HEK293 (cell line): ENCODE measurements at regions not wholly inside any gene's neighbourhood (a gene's known extent, or its start where the extent isn't known, plus 50 kb on each side); places are given as distances from the start of the nearest gene placed in this dataset.

ENCODE experiments used
- CTCF ChIA-PET: fragments of 350-600 bp; formaldehyde crosslinking; extraction: SDS; loops from one replicate; lab custom pipeline; 2021; ENCODE audit warnings: antibody characterized with exemption; lab: Yijun Ruan, JAX
- POLR2A ChIA-PET: fragments of 300-600 bp; formaldehyde crosslinking; extraction: SDS; loops from one replicate; lab custom pipeline; 2020; ENCODE audit warnings: antibody characterized with exemption, inconsistent platforms; lab: Yijun Ruan, JAX
- H3K27ac ChIP-seq: fragments of 200-500 bp; sonication (Bioruptor generic); 2 replicates; pipeline ENCODE4 v1.5.1; 2014; ENCODE audit warnings: low read depth, low read length, control low read depth, inconsistent platforms; ENCODE audit errors: extremely low read depth
- H3K36me3 ChIP-seq, 2 experiments: fragments of 200-500 bp in 1 of 2; sonication (Bioruptor generic) in 1 of 2; 1 replicate in 1 of 2; 2 replicates in 1 of 2; pipeline ENCODE4 v1.5.1; 2014 to 2017; ENCODE audit warnings: inconsistent platforms in 2 of 2, low read length in 2 of 2; ENCODE audit not compliant: control insufficient read depth in 2 of 2, insufficient read depth in 1 of 2
- H3K4me1 ChIP-seq: fragments of 200-500 bp; sonication (Bioruptor generic); 2 replicates; pipeline ENCODE4 v1.5.1; 2014; ENCODE audit warnings: mild to moderate bottlenecking, low read length, inconsistent platforms; ENCODE audit not compliant: control insufficient read depth, insufficient read depth
- H3K4me3 ChIP-seq: 2 replicates; pipeline ENCODE4 v1.5.1; 2011; ENCODE audit warnings: low read depth, mild to moderate bottlenecking, control low read depth, low read length, moderate library complexity
- H3K9me3 ChIP-seq: fragments of 200-500 bp; sonication (Bioruptor generic); 2 replicates; pipeline ENCODE4 v1.5.1; 2014; ENCODE audit warnings: low read depth, low read length, inconsistent platforms; ENCODE audit not compliant: control insufficient read depth, insufficient read depth
- BCL11B ChIP-seq: fragments of 450-650 bp; formaldehyde crosslinking; IDR thresholded peaks from 2 replicates; pipeline ENCODE4 v1.5.1; 2016; ENCODE audit warnings: low read depth, missing biosample characterization, missing genetic modification characterization
- HOXD13 ChIP-seq: sonication (generic); formaldehyde crosslinking; IDR thresholded peaks from 2 replicates; pipeline ENCODE4 v1.8.0; 2022; ENCODE audit warnings: missing genetic modification reagents, borderline replicate concordance
- IKZF3 ChIP-seq: fragments of 450-650 bp; IDR thresholded peaks from 2 replicates; pipeline ENCODE4 v1.5.0; 2018; ENCODE audit warnings: missing biosample characterization, mild to moderate bottlenecking, missing genetic modification characterization, moderate library complexity
- KLF10 ChIP-seq: fragments of 450-650 bp; IDR thresholded peaks from 2 replicates; pipeline ENCODE4 v1.5.1; 2018; ENCODE audit warnings: missing biosample characterization, mild to moderate bottlenecking, missing genetic modification characterization
- REPIN1 ChIP-seq: fragments of 450-650 bp; formaldehyde crosslinking; IDR thresholded peaks from 2 replicates; pipeline ENCODE4 v1.5.1; 2017; ENCODE audit warnings: missing biosample characterization, missing genetic modification characterization, low read depth
- SALL2 ChIP-seq: fragments of 450-650 bp; formaldehyde crosslinking; IDR thresholded peaks from 2 replicates; pipeline ENCODE4 v1.5.0; 2017; ENCODE audit warnings: missing biosample characterization, mild to moderate bottlenecking, missing genetic modification characterization, borderline replicate concordance
- SP2 ChIP-seq: fragments of 450-650 bp; formaldehyde crosslinking; IDR thresholded peaks from 2 replicates; pipeline ENCODE4 v1.5.1; 2016; ENCODE audit warnings: missing biosample characterization, missing genetic modification characterization
- ZNF10 ChIP-seq: fragments of 450-650 bp; formaldehyde crosslinking; IDR thresholded peaks from 2 replicates; pipeline ENCODE4 v1.5.1; 2017; ENCODE audit warnings: missing biosample characterization, missing genetic modification characterization
- ZNF248 ChIP-seq: fragments of 450-650 bp; formaldehyde crosslinking; IDR thresholded peaks from 2 replicates; pipeline ENCODE4 v1.5.1; 2017; ENCODE audit warnings: missing biosample characterization, missing genetic modification characterization
- ZNF266 ChIP-seq: fragments of 450-650 bp; formaldehyde crosslinking; IDR thresholded peaks from 2 replicates; pipeline ENCODE4 v1.5.1; 2016; ENCODE audit warnings: missing biosample characterization, missing genetic modification characterization, low read depth
- ZNF311 ChIP-seq: fragments of 450-650 bp; formaldehyde crosslinking; IDR thresholded peaks from 2 replicates; pipeline ENCODE4 v1.5.1; 2017; ENCODE audit warnings: missing biosample characterization, missing genetic modification characterization, borderline replicate concordance
- ZNF514 ChIP-seq: fragments of 450-650 bp; formaldehyde crosslinking; IDR thresholded peaks from 2 replicates; pipeline ENCODE4 v1.5.1; 2016; ENCODE audit warnings: missing biosample characterization, missing genetic modification characterization
- ZNF530 ChIP-seq: fragments of 450-650 bp; formaldehyde crosslinking; IDR thresholded peaks from 2 replicates; pipeline ENCODE4 v1.5.1; 2016; ENCODE audit warnings: low read depth, missing biosample characterization, missing genetic modification characterization
- ZNF610 ChIP-seq: fragments of 450-650 bp; formaldehyde crosslinking; IDR thresholded peaks from 2 replicates; pipeline ENCODE4 v1.5.1; 2016; ENCODE audit warnings: missing biosample characterization, missing genetic modification characterization, borderline replicate concordance
- ZNF626 ChIP-seq: fragments of 450-650 bp; sonication (Bioruptor Pico); formaldehyde crosslinking; IDR thresholded peaks from 2 replicates; pipeline ENCODE4 v1.5.1; 2018; ENCODE audit warnings: missing biosample characterization, missing genetic modification characterization, inconsistent platforms
- ZNF658 ChIP-seq: fragments of 450-650 bp; formaldehyde crosslinking; IDR thresholded peaks from 2 replicates; pipeline ENCODE4; 2016; ENCODE audit warnings: missing biosample characterization, missing genetic modification characterization
- TF ChIP-seq, protein P1 (sequence below): fragments of 450-650 bp; formaldehyde crosslinking; IDR thresholded peaks from 2 replicates; pipeline ENCODE4 v1.5.1; 2016; ENCODE audit warnings: missing biosample characterization, missing genetic modification characterization
- TF ChIP-seq, protein P2 (sequence below): fragments of 450-650 bp; formaldehyde crosslinking; IDR thresholded peaks from 2 replicates; pipeline ENCODE4 v1.5.1; 2017; ENCODE audit warnings: missing biosample characterization, missing genetic modification characterization
- TF ChIP-seq, protein P3 (sequence below): fragments of 450-650 bp; formaldehyde crosslinking; IDR thresholded peaks from 2 replicates; pipeline ENCODE4 v1.5.1; 2016; ENCODE audit warnings: missing biosample characterization, missing genetic modification characterization
- TF ChIP-seq, protein P4 (sequence below): fragments of 450-650 bp; formaldehyde crosslinking; IDR thresholded peaks from 2 replicates; pipeline ENCODE4 v1.5.1; 2017; ENCODE audit warnings: missing biosample characterization, mild to moderate bottlenecking, missing genetic modification characterization, moderate library complexity

DNA sequence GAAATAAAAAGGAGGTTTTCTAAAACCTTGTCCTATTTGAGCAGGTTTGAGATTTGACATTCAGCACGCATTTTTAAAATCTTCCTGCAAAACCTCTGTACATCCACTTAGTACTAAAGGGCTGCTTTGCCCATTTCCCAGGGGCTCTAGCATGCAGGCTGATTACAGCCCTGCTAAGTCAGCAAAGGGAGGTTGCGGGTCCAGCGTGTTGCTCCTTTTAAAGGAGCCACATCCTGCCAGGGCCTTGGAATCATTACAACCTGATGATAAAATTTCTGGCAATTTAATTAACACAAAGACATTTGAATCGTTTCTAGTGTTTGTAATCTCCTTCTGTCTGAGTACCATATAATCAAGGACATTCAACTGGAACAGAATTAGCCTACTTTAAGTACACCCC lies 455.1 kb upstream of the CITED2 start:
- no peak overlapping the region for H3K4me3 ChIP-seq
- no peak overlapping the region for H3K27ac ChIP-seq
- H3K4me1 ChIP-seq: no peaks in the 10 kb centered on the region
- H3K9me3 ChIP-seq: no peaks in the 10 kb centered on the region
- H3K36me3 ChIP-seq: no peaks in the 10 kb centered on the region
- TF ChIP-seq ZNF610 (tag by site-specific recombination) (no peak), ZNF626 (tag by site-specific recombination) (no peak), SALL2 (tag by site-specific recombination) (no peak), ZNF266 (tag by site-specific recombination) (no peak), REPIN1 (no peak), ZNF658 (tag by site-specific recombination) (no peak), ZNF248 (no peak), ZNF10 (no peak), BCL11B (tag by site-specific recombination) (no peak), HOXD13 (CRISPR knock-in tag) (no peak)
- TF ChIP-seq, protein P1, sequence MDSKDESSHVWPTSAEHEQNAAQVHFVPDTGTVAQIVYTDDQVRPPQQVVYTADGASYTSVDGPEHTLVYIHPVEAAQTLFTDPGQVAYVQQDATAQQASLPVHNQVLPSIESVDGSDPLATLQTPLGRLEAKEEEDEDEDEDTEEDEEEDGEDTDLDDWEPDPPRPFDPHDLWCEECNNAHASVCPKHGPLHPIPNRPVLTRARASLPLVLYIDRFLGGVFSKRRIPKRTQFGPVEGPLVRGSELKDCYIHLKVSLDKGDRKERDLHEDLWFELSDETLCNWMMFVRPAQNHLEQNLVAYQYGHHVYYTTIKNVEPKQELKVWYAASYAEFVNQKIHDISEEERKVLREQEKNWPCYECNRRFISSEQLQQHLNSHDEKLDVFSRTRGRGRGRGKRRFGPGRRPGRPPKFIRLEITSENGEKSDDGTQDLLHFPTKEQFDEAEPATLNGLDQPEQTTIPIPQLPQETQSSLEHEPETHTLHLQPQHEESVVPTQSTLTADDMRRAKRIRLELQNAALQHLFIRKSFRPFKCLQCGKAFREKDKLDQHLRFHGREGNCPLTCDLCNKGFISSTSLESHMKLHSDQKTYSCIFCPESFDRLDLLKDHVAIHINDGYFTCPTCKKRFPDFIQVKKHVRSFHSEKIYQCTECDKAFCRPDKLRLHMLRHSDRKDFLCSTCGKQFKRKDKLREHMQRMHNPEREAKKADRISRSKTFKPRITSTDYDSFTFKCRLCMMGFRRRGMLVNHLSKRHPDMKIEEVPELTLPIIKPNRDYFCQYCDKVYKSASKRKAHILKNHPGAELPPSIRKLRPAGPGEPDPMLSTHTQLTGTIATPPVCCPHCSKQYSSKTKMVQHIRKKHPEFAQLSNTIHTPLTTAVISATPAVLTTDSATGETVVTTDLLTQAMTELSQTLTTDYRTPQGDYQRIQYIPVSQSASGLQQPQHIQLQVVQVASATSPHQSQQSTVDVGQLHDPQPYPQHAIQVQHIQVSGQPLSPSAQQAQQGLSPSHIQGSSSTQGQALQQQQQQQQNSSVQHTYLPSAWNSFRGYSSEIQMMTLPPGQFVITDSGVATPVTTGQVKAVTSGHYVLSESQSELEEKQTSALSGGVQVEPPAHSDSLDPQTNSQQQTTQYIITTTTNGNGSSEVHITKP (tag by site-specific recombination): no peak
- TF ChIP-seq, protein P2, sequence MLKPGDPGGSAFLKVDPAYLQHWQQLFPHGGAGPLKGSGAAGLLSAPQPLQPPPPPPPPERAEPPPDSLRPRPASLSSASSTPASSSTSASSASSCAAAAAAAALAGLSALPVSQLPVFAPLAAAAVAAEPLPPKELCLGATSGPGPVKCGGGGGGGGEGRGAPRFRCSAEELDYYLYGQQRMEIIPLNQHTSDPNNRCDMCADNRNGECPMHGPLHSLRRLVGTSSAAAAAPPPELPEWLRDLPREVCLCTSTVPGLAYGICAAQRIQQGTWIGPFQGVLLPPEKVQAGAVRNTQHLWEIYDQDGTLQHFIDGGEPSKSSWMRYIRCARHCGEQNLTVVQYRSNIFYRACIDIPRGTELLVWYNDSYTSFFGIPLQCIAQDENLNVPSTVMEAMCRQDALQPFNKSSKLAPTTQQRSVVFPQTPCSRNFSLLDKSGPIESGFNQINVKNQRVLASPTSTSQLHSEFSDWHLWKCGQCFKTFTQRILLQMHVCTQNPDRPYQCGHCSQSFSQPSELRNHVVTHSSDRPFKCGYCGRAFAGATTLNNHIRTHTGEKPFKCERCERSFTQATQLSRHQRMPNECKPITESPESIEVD: no peak
- TF ChIP-seq, protein P3, sequence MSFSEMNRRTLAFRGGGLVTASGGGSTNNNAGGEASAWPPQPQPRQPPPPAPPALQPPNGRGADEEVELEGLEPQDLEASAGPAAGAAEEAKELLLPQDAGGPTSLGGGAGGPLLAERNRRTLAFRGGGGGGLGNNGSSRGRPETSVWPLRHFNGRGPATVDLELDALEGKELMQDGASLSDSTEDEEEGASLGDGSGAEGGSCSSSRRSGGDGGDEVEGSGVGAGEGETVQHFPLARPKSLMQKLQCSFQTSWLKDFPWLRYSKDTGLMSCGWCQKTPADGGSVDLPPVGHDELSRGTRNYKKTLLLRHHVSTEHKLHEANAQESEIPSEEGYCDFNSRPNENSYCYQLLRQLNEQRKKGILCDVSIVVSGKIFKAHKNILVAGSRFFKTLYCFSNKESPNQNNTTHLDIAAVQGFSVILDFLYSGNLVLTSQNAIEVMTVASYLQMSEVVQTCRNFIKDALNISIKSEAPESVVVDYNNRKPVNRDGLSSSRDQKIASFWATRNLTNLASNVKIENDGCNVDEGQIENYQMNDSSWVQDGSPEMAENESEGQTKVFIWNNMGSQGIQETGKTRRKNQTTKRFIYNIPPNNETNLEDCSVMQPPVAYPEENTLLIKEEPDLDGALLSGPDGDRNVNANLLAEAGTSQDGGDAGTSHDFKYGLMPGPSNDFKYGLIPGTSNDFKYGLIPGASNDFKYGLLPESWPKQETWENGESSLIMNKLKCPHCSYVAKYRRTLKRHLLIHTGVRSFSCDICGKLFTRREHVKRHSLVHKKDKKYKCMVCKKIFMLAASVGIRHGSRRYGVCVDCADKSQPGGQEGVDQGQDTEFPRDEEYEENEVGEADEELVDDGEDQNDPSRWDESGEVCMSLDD: no peak
- TF ChIP-seq, all 188 proteins: peak for 0
- CTCF ChIA-PET: no interaction called here
- POLR2A ChIA-PET: no interaction called here

DNA sequence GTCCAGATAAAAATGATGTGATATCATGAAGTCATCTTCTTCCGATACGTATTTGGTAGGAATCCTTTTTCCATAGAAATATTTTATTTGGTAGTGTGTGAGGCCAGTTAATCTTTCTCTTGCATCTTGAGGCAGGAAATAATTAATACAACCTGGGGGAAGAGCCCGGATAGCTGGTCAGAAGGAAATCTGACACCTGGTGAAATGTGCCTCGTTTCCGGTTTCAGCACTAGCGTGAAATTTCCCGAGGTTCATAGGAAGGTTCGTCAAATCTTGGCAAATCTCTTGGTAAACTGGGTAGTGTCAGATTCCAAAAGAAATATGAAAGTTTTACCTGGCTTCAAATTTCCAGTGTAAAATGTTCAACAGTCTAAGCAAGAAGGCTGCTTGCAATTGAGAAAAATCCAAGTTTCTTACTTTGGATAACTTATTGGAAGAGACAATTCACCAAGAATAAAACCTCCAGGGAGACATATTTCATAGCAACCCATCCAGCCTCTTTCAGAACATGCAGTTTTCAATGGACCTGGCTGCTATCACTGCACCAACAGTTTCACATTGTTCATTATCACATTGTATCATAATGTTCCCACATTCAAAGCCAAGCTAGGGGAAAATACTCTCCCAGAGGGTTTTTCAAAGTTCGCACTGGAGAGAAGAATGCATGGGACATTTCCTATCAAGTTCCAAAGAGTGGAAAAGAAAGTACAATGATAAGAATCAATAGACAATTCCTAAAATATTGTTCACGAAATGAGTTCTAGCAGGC lies 454.5 kb upstream of the CITED2 start:
- H3K9me3 ChIP-seq: no peaks in the 10 kb centered on the region

More for the DNA sequence above, 454.5 kb upstream of the CITED2 start:
- ChIA-PET CTCF (no interaction called here), POLR2A (no interaction called here)
- Histone ChIP-seq H3K4me1 (no peaks in the 10 kb centered on the region), H3K27ac (no peak overlapping the region), H3K4me3 (no peak overlapping the region), H3K36me3 (no peaks in the 10 kb centered on the region)
- TF ChIP-seq KLF10 (tag by site-specific recombination) (no peak), ZNF530 (tag by site-specific recombination) (no peak), REPIN1 (no peak), ZNF311 (tag by site-specific recombination) (no peak), ZNF514 (tag by site-specific recombination) (no peak), IKZF3 (tag by site-specific recombination) (no peak), ZNF626 (tag by site-specific recombination) (no peak), SP2 (tag by site-specific recombination) (no peak)
- TF ChIP-seq, protein P4, sequence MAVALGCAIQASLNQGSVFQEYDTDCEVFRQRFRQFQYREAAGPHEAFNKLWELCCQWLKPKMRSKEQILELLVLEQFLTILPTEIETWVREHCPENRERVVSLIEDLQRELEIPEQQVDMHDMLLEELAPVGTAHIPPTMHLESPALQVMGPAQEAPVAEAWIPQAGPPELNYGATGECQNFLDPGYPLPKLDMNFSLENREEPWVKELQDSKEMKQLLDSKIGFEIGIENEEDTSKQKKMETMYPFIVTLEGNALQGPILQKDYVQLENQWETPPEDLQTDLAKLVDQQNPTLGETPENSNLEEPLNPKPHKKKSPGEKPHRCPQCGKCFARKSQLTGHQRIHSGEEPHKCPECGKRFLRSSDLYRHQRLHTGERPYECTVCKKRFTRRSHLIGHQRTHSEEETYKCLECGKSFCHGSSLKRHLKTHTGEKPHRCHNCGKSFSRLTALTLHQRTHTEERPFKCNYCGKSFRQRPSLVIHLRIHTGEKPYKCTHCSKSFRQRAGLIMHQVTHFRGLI (tag by site-specific recombination): no peak
